ENCODE measurements at regions not wholly inside any gene's neighbourhood (a gene's known extent, or its start where the extent isn't known, plus 50 kb on each side); places are given as distances from the start of the nearest gene placed in this dataset.
"Not testable (repeated sequence)": the region's sequence is repeated elsewhere in the genome, so short reads cannot be mapped to it uniquely, and the experiment has no call there.

GRCh38 chr6:141046496-141046895 is 1086.2 kb upstream of the GJE1 start:
- FAIRE-seq; DNase-seq (ENCODE audit: low spot score in 2 of 2): not testable (repeated sequence)

GRCh38 chr6:141041596-141042087 is 1091.1 kb upstream of the GJE1 start:
- DNase-seq (ENCODE audit: low spot score in 2 of 2) (no peak), FAIRE-seq (no peak)

GRCh38 chr6:141035312-141036200 is 1097.2 kb upstream of the GJE1 start:
- no peak for FAIRE-seq

GRCh38 chr6:141033101-141033500 is 1099.6 kb upstream of the GJE1 start:
- no peak for FAIRE-seq
- no peak for DNase-seq (ENCODE audit: low spot score in 2 of 2)

More at GRCh38 chr6:141035312-141036200, 1097.2 kb upstream of the GJE1 start:
- no peak for DNase-seq (ENCODE audit: low spot score in 2 of 2)

- DNase-seq (ENCODE audit: low spot score in 2 of 2) = no peak
- FAIRE-seq = no peak
These were observed 1102.8 kb upstream of the GJE1 start for GRCh38 chr6:141029908-141030307.

GRCh38 chr6:141028791-141029280 is 1103.9 kb upstream of the GJE1 start:
- FAIRE-seq (no peak), DNase-seq (ENCODE audit: low spot score in 2 of 2) (no peak)

- DNase-seq (ENCODE audit: low spot score in 2 of 2) = no peak
- no peak for FAIRE-seq
These were observed 1106.2 kb upstream of the GJE1 start for GRCh38 chr6:141026504-141026903.

- DNase-seq (ENCODE audit: low spot score in 2 of 2) = no peak
- FAIRE-seq = no peak
These were observed 1108.2 kb upstream of the GJE1 start for GRCh38 chr6:141024526-141024925.

- FAIRE-seq (no peak), DNase-seq (ENCODE audit: low spot score in 2 of 2) (no peak)
These were observed 1114.8 kb upstream of the GJE1 start for GRCh38 chr6:141017941-141018340.

GRCh38 chr6:141000917-141001316 is 1131.8 kb upstream of the GJE1 start:
- no peak for DNase-seq (ENCODE audit: low spot score in 2 of 2)
- FAIRE-seq = no peak

GRCh38 chr6:140993515-140993914 is 1139.2 kb upstream of the GJE1 start:
- DNase-seq (ENCODE audit: low spot score in 2 of 2) = no peak
- no peak for FAIRE-seq

- DNase-seq (ENCODE audit: low spot score in 2 of 2) (no peak), FAIRE-seq (no peak)
These were observed 1140.0 kb upstream of the GJE1 start for GRCh38 chr6:140992678-140993077.

GRCh38 chr6:140988780-140989179 is 1143.9 kb upstream of the GJE1 start:
- FAIRE-seq (no peak), DNase-seq (ENCODE audit: low spot score in 2 of 2) (no peak)

- DNase-seq (ENCODE audit: low spot score in 2 of 2) = no peak
- FAIRE-seq = no peak
These were observed 1145.2 kb upstream of the GJE1 start for GRCh38 chr6:140987364-140988155.

GRCh38 chr6:140985679-140986275 is 1146.9 kb upstream of the GJE1 start:
- no peak for DNase-seq (ENCODE audit: low spot score in 2 of 2)
- no peak for FAIRE-seq

- FAIRE-seq (no peak), DNase-seq (ENCODE audit: low spot score in 2 of 2) (no peak)
These were observed 1152.3 kb upstream of the GJE1 start for GRCh38 chr6:140980265-140980887.

GRCh38 chr6:140979642-140980091 is 1153.1 kb upstream of the GJE1 start:
- DNase-seq (ENCODE audit: low spot score in 2 of 2) (no peak), FAIRE-seq (no peak)

GRCh38 chr6:140977403-140977802 is 1155.3 kb upstream of the GJE1 start:
- DNase-seq (ENCODE audit: low spot score in 2 of 2) (no peak), FAIRE-seq (no peak)

GRCh38 chr6:140976806-140977205 is 1155.9 kb upstream of the GJE1 start:
- FAIRE-seq = no peak
- no peak for DNase-seq (ENCODE audit: low spot score in 2 of 2)

- FAIRE-seq = no peak
- no peak for DNase-seq (ENCODE audit: low spot score in 2 of 2)
These were observed 1162.2 kb upstream of the GJE1 start for GRCh38 chr6:140970485-140970884.

Data from frontal cortex (tissue), 3 donors.